ENCODE measurements at regions not wholly inside any gene's neighbourhood (a gene's known extent, or its start where the extent isn't known, plus 50 kb on each side); places are given as distances from the start of the nearest gene placed in this dataset.

DNA sequence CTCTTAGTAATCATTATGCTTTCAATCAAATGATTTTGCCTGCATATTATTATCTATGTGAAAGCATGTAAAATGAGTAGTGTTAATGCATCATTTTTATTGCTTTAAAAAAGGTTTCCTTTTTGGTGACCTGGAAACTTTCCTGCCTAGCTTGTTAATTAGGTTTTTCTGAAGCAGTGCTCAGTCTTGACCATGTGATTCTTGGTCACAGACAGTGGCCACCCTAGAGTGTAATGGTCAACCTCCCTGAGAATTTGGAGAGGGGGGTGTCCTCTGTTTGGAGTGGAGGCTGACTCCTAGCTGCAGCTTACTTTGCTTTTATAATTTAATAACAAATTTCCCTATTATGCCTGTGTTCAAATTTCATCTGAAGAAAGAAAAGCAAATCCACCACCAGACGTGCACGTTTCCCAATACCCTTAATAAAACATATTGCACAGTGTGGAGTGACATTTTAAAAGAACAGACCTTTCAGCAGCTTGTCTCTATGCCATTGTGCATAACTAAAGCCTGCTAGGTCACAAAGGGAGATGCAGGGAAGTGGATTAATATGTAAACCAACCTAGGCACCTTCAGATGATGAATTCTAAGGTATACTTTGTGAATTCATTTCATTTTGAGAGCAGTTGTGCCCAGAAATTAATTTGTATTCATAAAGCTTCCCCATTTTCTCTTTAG is 130.6 kb downstream of the RPRM start:
- no peak overlapping the region for H3K4me3 ChIP-seq (ENCODE audit: low read depth, low read length)
- in situ Hi-C loops (cut with HindIII; ENCODE audit: low sequenced_read_pairs): no loop called here
- no peak for DNase-seq (ENCODE audit: low read depth)
- TF ChIP-seq, protein P1, sequence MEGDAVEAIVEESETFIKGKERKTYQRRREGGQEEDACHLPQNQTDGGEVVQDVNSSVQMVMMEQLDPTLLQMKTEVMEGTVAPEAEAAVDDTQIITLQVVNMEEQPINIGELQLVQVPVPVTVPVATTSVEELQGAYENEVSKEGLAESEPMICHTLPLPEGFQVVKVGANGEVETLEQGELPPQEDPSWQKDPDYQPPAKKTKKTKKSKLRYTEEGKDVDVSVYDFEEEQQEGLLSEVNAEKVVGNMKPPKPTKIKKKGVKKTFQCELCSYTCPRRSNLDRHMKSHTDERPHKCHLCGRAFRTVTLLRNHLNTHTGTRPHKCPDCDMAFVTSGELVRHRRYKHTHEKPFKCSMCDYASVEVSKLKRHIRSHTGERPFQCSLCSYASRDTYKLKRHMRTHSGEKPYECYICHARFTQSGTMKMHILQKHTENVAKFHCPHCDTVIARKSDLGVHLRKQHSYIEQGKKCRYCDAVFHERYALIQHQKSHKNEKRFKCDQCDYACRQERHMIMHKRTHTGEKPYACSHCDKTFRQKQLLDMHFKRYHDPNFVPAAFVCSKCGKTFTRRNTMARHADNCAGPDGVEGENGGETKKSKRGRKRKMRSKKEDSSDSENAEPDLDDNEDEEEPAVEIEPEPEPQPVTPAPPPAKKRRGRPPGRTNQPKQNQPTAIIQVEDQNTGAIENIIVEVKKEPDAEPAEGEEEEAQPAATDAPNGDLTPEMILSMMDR (IDR thresholded peaks at IDR 0.05; ENCODE audit: low read depth, low read length, missing control alignments): no peak

- no peak overlapping the region for H3K4me3 ChIP-seq (ENCODE audit: low read depth, low read length)
- in situ Hi-C loops (cut with HindIII; ENCODE audit: low sequenced_read_pairs): no loop called here
- TF ChIP-seq, protein P1 (IDR thresholded peaks at IDR 0.05; ENCODE audit: low read depth, low read length, missing control alignments): no peak
- no peak for DNase-seq (ENCODE audit: low read depth)
Measured at GRCh38 chr2:153320879-153321278, 157.7 kb downstream of the RPRM start.

DNA sequence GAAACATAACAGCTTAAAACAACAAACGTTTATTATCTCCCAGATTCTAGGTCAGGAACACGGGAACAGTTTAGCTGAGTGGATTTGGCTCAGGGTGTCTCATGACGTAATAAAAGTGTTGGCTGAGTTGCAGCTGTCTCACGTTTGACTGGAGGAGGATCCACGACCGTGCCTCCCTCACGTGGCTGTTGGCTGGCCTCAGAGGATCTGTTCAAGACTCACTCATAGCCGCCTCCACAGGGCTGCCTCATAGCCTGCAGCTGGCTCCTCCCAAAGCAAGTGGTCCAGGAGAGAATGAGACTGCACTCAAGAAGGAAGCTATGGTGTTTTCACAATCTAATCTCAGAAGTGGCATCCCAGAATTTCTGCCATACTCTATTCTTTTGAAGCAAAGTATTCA is 167.1 kb downstream of the RPRM start:
- H3K4me3 ChIP-seq (ENCODE audit: low read depth, low read length): no peak overlapping the region
- in situ Hi-C loops (cut with HindIII; ENCODE audit: low sequenced_read_pairs): no loop called here
- DNase-seq (ENCODE audit: low read depth): no peak
- TF ChIP-seq, protein P1 (IDR thresholded peaks at IDR 0.05; ENCODE audit: low read depth, low read length, missing control alignments): no peak

DNA sequence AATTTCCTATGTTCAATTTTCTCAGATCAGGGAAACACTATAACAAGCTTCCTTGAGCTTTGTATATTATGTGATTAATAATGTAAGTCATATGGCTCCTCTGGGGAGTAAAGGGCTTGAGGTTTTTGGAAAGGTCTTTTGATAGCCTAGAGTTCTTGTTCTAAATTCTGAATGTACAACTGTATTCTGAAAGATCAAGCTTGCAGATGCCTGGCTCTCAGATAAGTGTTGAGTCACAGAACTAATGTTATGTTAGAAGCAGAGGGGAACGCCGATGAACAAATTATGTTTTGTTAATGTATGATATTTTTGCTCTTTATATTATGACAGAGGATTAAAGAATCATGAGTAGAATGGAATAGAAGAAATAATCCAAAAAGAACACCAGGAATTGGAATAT is 170.1 kb downstream of the RPRM start:
- DNase-seq (ENCODE audit: low read depth): no peak
- in situ Hi-C loops (cut with HindIII; ENCODE audit: low sequenced_read_pairs): no loop called here
- TF ChIP-seq, protein P1 (IDR thresholded peaks at IDR 0.05; ENCODE audit: low read depth, low read length, missing control alignments): no peak
- H3K4me3 ChIP-seq (ENCODE audit: low read depth, low read length): no peak overlapping the region

GRCh38 chr2:153307223-153307622 is 171.3 kb downstream of the RPRM start:
- H3K4me3 ChIP-seq (ENCODE audit: low read depth, low read length): no peak overlapping the region
- in situ Hi-C loops (cut with HindIII; ENCODE audit: low sequenced_read_pairs): no loop called here
- TF ChIP-seq, protein P1 (IDR thresholded peaks at IDR 0.05; ENCODE audit: low read depth, low read length, missing control alignments): no peak
- DNase-seq (ENCODE audit: low read depth): no peak

DNA sequence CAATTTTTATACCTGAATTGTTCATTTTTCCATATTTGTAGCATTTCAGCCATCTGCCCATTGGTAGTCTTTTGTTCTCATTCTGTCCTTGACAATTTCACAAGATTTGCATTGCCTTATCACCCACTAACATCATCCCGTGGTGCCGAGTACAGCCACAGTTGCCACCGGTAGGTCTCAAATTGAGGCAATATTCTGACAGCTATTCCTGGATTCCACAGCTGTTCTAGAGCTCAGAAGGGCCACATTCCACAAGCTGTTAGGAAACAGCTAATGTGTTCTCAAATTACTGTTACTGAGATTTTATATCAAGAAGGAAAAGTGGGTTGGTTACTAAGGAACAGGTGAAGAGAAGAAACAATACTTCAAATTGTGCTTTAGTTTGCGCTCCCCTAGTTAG is 178.8 kb downstream of the RPRM start:
- DNase-seq (ENCODE audit: low read depth): no peak
- in situ Hi-C loops (cut with HindIII; ENCODE audit: low sequenced_read_pairs): no loop called here
- no peak overlapping the region for H3K4me3 ChIP-seq (ENCODE audit: low read depth, low read length)
- TF ChIP-seq, protein P1 (IDR thresholded peaks at IDR 0.05; ENCODE audit: low read depth, low read length, missing control alignments): no peak

All from astrocyte of the cerebellum (primary cell).